Vagina (tissue), 2 donors: ENCODE measurements at regions not wholly inside any gene's neighbourhood (a gene's known extent, or its start where the extent isn't known, plus 50 kb on each side); places are given as distances from the start of the nearest gene placed in this dataset.

Experiments used
- DNase-seq, 2 donors: peaks; one replicate each; pipeline ENCODE4 v3.0.0-alpha.2; 2017; ENCODE audit errors: extremely low spot score in 2 of 2
- H3K27ac ChIP-seq: fragments of 200-600 bp; sonication (generic); one replicate; pipeline ENCODE4 v1.5.1; 2019
- H3K27me3 ChIP-seq: fragments of 200-600 bp; sonication (generic); one replicate; pipeline ENCODE4 v1.5.1; 2019
- H3K36me3 ChIP-seq, 2 donors: fragments of 200-600 bp; sonication (generic); one replicate each; pipeline ENCODE4 v1.5.1; 2017 to 2019
- H3K4me1 ChIP-seq: fragments of 200-600 bp; sonication (generic); one replicate; pipeline ENCODE4 v1.5.1; 2019
- H3K4me3 ChIP-seq, 2 donors: fragments of 200-600 bp; sonication (generic); 1 replicate in 1 of 2; 2 replicates in 1 of 2; pipeline ENCODE4 v1.5.1; 2016 to 2019
- H3K9me3 ChIP-seq: fragments of 200-600 bp; sonication (generic); one replicate; pipeline ENCODE4 v1.5.1; 2019
- POLR2A ChIP-seq, 2 donors: fragments of 450-650 bp; IDR thresholded peaks; one replicate each; pipeline ENCODE4 v1.6.1; 2017; ENCODE audit warnings: antibody characterized with exemption in 2 of 2, mild to moderate bottlenecking in 2 of 2, moderate library complexity in 2 of 2
- POLR2AphosphoS5 ChIP-seq, 2 donors: sonication (generic); formaldehyde crosslinking; IDR thresholded peaks; one replicate each; pipeline ENCODE4 v1.9.0; 2017; ENCODE audit warnings: antibody characterized with exemption in 2 of 2, mild to moderate bottlenecking in 2 of 2, low read depth in 1 of 2; ENCODE audit not compliant: insufficient read depth in 1 of 2
- intact Hi-C: fragments of 100-400 bp; cut with DNase I; formaldehyde crosslinking; loops from one replicate; pipeline ENCODE4 v1.15.1; 2023
- TF ChIP-seq, protein P1 (sequence below), 3 experiments: fragments of 450-650 bp in 2 of 3; fragments of 200-600 bp in 1 of 3; sonication (generic) in 1 of 3; IDR thresholded peaks; one replicate each; pipeline ENCODE4 v1.5.1; 2017 to 2019; ENCODE audit warnings: antibody characterized with exemption in 3 of 3, mild to moderate bottlenecking in 2 of 3, moderate library complexity in 2 of 3

DNA sequence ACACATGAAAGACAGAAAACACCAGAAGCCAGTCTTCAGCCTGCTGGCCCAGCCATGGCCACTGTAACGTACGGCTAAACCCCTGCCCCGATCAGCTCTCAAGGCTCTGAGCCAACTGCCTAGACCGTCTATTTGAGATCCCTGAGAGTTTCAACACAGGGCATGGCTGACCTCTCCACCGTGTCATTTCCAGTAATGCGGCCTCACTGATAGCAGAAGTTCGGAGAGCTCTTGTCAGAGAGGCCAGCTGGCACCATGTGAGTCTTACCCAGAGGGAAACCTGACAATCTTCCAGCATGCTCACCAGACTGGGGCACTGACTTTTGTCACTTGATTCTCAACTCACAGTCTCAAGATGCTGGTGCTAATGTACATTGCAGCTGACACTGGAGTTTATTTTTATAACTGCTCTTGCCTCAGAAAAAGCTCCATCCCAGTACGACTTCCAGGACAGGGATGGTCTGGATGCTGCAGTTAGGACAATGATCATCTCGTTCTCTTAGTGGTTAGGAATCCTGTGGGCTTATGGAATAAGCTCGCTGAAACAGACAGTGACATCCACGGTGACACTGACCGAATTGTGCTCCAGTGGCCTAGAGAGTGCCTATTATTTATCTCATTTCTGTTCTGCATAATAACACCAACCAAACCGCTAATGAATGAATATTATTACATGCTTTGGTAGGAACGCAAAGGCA is 372.7 kb downstream of the ICE1 start:
- Histone ChIP-seq H3K27ac (no peak overlapping the region), H3K4me3 (no peak overlapping the region), H3K36me3 (no peaks in the 10 kb centered on the region), H3K4me1 (no peaks in the 10 kb centered on the region), H3K9me3 (no peaks in the 10 kb centered on the region), H3K27me3 (no peaks in the 10 kb centered on the region)
- DNase-seq = no peak
- intact Hi-C loops = no loop called here
- TF ChIP-seq, protein P1, sequence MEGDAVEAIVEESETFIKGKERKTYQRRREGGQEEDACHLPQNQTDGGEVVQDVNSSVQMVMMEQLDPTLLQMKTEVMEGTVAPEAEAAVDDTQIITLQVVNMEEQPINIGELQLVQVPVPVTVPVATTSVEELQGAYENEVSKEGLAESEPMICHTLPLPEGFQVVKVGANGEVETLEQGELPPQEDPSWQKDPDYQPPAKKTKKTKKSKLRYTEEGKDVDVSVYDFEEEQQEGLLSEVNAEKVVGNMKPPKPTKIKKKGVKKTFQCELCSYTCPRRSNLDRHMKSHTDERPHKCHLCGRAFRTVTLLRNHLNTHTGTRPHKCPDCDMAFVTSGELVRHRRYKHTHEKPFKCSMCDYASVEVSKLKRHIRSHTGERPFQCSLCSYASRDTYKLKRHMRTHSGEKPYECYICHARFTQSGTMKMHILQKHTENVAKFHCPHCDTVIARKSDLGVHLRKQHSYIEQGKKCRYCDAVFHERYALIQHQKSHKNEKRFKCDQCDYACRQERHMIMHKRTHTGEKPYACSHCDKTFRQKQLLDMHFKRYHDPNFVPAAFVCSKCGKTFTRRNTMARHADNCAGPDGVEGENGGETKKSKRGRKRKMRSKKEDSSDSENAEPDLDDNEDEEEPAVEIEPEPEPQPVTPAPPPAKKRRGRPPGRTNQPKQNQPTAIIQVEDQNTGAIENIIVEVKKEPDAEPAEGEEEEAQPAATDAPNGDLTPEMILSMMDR (IDR thresholded peaks at IDR 0.05) = no peak
- TF ChIP-seq POLR2AphosphoS5 (IDR thresholded peaks at IDR 0.05; ENCODE audit: insufficient read depth in 1 of 2, low read depth in 1 of 2) = no peak
- TF ChIP-seq POLR2A (IDR thresholded peaks at IDR 0.05) = no peak

DNA sequence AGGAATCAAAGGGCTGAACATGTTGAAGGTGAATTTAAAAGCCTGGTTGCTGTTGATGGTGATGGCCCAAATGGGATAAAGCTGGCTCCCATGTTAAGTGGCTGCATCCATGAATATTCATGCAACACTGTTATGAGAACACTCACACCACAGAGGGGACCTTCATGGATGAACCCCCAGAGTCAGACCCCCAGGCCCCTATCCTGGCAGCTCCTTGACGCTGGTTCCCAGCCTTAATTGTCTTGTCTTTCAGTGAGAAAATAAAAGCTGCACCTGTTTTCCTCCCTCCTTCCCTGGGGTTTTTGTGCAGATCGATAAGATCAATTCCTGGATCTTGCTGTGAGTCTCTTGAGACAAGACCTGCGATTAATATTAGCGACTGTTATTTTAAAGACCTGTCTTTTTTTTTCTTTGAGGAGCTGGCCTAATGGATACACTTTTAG is 371.7 kb downstream of the ICE1 start:
- DNase-seq = no peak
- Histone ChIP-seq H3K36me3 (no peaks in the 10 kb centered on the region), H3K9me3 (no peaks in the 10 kb centered on the region), H3K4me1 (no peaks in the 10 kb centered on the region), H3K27ac (no peak overlapping the region), H3K4me3 (no peak overlapping the region), H3K27me3 (no peaks in the 10 kb centered on the region)
- intact Hi-C loops = no loop called here
- TF ChIP-seq POLR2AphosphoS5 (IDR thresholded peaks at IDR 0.05; ENCODE audit: insufficient read depth in 1 of 2, low read depth in 1 of 2) (no peak), POLR2A (IDR thresholded peaks at IDR 0.05) (no peak)

DNA sequence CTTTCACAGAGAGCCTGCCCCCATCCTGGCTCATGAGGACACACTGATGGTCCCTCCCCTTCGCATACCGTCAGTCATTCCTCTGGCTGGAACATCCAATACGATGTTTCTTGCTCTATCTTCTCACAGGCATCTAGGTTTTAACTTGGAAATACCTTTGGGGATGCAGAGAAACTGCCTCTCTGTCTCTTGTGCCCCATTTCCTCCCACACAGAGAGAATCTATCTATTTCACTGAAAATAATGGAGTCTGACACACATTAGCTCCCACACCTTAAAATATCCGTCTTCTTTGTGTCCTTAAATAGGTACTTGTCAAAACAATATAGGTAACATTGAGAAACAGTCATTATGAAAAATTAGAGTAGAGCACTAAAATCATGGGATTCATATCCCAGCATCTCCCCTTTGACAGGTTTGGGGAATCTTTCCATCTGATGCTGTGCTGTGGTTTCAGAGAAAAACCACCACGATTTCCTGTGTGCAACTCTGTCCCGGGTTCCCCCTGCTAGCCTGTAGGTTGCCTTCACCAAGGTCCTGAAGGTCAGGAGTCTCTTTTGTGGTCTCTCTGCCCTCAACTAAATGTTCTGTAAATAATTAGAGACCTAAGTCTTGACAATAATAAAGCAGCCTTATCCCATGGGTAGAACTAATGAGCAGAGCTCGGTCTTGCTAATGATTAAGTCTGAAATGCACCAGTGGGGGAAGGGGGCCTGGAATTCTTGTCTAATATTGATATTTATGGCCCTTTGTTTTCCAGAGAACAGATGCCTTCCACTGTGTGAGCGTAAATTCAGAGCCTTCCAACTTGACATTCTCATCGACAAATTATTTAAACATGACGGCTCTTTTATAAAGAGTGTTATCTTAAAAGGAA is 371.0 kb downstream of the ICE1 start:
- DNase-seq = no peak
- no peak overlapping the region for H3K27ac ChIP-seq
- TF ChIP-seq, protein P1 (IDR thresholded peaks at IDR 0.05) = no peak
- no peak for TF ChIP-seq POLR2AphosphoS5 (IDR thresholded peaks at IDR 0.05; ENCODE audit: insufficient read depth in 1 of 2, low read depth in 1 of 2)
- no peak for TF ChIP-seq POLR2A (IDR thresholded peaks at IDR 0.05)
- intact Hi-C loops = no loop called here
- no peaks in the 10 kb centered on the region for H3K4me1 ChIP-seq
- no peaks in the 10 kb centered on the region for H3K27me3 ChIP-seq
- no peak overlapping the region for H3K4me3 ChIP-seq
- H3K36me3 ChIP-seq = no peaks in the 10 kb centered on the region
- no peaks in the 10 kb centered on the region for H3K9me3 ChIP-seq

DNA sequence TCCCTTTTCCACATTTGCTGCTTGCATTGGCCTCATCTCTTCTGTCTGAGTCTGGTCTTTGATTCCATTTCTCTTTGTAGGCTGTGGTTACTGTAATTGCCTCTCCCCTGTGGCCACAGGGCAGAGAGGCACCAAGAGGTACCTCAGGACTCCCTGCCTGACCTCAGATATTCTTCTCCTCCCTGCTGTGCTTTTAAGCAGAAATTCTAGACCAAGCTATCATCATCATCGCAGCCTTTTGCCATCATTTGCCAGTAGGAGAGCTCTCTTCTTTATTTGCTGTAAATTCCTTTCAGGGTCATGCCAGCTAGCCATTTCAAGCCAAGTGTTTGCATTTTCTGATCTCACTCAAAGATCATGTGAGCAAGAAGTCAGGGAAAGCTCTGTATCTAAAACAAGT is 369.6 kb downstream of the ICE1 start:
- Histone ChIP-seq H3K36me3 (no peaks in the 10 kb centered on the region), H3K27ac (no peak overlapping the region), H3K9me3 (no peaks in the 10 kb centered on the region), H3K4me1 (no peaks in the 10 kb centered on the region), H3K4me3 (no peak overlapping the region), H3K27me3 (no peaks in the 10 kb centered on the region)
- intact Hi-C loops = no loop called here
- DNase-seq = no peak
- TF ChIP-seq POLR2A (IDR thresholded peaks at IDR 0.05) = no peak
- TF ChIP-seq, protein P1 (IDR thresholded peaks at IDR 0.05) = no peak
- no peak for TF ChIP-seq POLR2AphosphoS5 (IDR thresholded peaks at IDR 0.05; ENCODE audit: insufficient read depth in 1 of 2, low read depth in 1 of 2)

DNA sequence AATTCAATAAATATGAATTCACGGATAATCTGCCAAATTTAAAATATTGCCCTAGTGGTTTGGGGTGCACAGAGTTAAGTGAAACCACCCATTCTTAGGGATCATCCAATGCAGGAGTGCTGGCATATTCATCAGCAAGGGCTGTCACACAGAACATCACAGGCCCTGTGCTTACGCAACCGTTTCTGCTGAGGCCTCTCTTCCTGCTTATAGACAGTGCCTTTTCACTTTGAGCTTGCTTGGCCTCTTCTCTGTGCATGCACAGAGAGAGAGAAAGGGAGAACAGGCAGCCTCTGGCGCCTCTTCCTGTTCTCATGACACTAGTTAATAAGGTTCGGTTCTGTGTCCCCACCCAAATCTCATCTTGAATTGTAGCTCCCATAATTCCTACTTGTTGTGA is 366.3 kb downstream of the ICE1 start:
- intact Hi-C loops = no loop called here
- DNase-seq = no peak
- H3K4me3 ChIP-seq = no peak overlapping the region
- no peaks in the 10 kb centered on the region for H3K27me3 ChIP-seq
- no peak for TF ChIP-seq POLR2AphosphoS5 (IDR thresholded peaks at IDR 0.05; ENCODE audit: insufficient read depth in 1 of 2, low read depth in 1 of 2)
- no peak for TF ChIP-seq POLR2A (IDR thresholded peaks at IDR 0.05)
- TF ChIP-seq, protein P1 (IDR thresholded peaks at IDR 0.05) = no peak
- no peaks in the 10 kb centered on the region for H3K9me3 ChIP-seq
- H3K4me1 ChIP-seq = no peaks in the 10 kb centered on the region
- H3K27ac ChIP-seq = no peak overlapping the region
- no peaks in the 10 kb centered on the region for H3K36me3 ChIP-seq
